H4 (cell line): ENCODE measurements at regions not wholly inside any gene's neighbourhood (a gene's known extent, or its start where the extent isn't known, plus 50 kb on each side); places are given as distances from the start of the nearest gene placed in this dataset.
"Not testable (repeated sequence)": the region's sequence is repeated elsewhere in the genome, so short reads cannot be mapped to it uniquely, and the experiment has no call there.

Experiments used
- DNase-seq: peaks from one replicate; pipeline ENCODE4 v3.0.0-alpha.2; 2015; ENCODE audit warnings: low spot score

DNA sequence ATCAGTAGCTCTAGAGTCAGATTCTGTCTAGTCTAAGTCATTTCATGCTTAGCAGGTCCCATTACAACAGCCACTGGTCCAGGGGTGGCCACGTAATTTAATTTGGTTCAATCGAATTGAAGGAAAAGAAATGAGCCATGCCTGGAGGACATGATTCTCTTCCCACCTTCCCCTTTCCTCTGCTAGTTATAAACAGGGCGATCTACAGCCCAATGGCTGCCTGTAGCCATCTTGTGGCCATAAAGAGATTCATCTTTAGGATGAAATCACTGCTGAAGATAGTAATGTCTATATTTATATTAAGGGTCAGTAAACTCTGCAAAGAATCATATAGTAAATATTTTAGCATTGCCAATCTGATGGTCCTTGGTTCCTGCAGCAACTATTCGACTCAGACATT, 107.4 kb downstream of the SPDYE17 start:
- not testable (repeated sequence) for DNase-seq

DNA sequence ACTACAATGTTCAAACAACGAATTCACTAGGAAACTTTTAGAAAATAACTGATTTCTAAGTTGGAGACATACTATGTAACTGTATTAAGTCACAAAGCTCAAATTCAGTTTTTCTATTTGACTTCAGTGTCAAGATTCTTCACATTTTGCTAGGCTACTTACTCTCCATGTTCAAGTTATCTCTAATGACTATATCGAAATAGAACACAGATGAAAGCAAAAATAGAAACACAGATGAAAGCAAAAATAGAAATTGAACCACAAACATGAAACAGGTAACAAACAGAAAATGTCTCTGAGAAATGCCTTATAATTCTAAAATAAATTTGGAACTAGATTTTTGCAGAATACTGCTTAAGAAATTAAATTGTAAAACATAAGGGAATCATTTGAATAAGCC, 113.5 kb downstream of the SPDYE17 start:
- DNase-seq = not testable (repeated sequence)

DNA sequence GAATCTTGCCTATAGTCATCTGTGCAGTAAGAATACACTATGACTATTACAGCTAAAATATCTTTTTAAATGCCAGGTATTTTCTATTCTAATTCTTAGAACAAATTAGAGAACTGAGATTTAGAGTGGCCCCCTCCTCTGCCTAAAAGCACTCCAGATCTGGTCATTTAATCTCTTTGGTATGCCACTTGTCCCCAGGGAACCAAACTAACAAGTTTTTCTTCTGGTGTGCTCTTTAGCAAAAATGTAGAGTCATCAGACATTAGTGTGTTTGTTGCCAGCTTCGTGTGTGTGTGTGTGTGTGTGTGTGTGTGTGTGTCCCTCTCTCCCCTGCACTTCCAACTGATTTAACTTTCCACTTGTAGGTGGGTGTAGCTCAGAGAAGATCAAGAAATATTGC, 117.8 kb downstream of the SPDYE17 start:
- not testable (repeated sequence) for DNase-seq

DNA sequence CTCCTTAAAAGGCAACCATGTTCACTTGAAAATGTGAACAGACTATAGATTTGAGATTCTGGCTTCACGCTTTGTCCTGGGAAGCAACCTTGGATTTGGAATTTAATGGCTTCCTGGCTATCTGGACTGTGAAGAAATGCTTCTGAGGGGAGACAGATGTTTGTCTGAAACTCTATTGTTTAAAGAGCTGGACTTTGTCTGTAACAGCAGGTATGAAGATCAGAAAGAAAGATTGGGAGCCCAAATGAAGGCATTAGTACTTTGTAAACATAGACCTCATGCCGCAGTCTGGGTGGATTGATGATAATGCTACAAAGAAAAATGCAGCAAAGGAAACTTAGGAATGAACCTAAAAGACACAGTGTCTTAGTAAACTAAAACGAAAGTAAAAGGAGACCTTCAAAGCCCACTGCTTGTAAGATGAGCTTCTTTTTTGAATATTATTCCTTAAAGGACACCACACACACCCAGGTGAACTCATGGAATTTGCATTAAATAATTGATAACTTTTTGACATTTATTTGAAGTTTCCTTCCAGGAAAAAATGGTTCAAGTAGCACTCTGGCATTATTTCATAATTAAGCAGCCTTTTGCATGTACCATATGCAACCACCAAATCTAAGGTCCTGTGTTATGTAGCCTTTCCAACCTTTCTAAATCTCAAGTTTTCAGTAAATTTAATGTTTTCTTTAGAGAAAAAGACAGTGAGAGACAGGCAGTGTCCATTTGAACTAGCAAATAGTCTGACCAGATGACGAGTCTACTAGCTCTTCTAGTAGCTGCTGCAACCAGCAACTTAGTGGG, 119.9 kb downstream of the SPDYE17 start:
- DNase-seq = not testable (repeated sequence)

DNA sequence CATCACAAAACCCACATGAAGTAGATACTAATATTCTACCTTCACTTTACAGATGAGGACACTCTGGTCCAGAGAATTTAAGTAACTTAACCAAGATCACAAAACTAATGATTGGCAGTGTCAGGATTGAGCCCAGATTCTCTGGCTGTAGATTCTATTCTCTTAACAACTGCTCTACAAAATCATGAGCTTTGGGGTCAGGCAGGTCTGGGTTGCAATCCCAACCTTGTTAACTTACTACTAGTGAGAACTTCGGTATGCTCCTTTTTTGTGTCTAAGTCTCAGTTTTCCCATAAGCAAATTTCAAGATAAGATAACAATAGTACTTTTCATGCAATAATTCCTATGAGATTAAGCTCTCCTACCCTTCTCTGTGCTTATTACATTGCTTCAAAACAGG, 127.5 kb downstream of the SPDYE17 start:
- DNase-seq = not testable (repeated sequence)

DNA sequence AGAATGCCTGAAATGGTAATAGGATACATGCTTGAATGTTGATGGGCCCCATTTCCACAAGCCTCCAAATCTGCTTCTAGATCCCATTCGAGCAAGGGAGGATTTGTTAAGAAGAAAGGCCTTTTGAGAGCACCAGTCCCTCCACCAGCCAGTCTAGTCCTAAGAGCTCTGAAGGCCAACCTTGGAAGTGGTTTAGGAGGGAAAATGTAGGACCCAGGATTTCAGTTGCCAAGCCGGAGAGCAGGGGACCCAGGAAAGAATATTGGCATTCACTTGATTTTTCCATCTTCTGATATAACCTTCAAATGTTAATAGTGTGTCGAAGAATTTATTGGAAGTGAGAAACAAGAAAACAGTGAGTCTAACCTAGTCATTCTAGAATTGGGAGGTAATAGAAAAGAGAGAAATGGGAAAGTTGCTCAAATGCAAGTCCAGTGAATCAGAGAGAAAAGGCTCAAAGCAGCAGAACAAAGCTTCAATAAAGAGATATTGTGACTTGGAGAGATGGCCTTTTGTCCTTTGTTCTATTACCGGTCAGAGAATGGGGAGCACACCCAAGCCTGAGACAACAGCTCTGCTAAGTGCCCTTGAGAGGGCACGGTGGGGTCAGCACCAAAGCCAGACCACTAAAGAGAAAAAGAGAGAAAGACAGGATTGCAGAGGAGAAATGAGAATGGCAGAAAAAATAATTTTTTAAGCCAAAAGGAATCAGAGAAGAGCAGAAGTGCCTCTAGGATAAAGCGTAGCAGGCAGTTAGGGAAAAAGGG, 130.0 kb downstream of the SPDYE17 start:
- not testable (repeated sequence) for DNase-seq

DNA sequence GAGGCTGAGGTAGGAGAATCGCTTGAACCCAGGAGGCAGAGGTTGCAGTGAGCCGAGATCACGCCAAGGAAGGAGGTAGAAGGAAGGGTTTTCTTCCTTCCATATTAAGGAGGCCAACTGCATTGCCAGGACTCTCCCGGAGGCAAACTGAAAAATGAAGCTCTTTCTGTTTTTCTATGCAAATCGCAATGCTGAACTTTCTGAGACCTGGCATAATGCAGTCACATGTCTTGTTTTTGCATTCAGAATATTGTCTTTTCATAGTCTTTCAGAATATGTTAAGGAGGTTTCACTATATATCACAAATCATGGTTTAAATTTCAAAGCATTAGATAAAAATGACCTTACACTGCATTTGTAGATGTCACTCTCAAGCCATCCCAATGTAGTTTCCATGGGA, 133.4 kb downstream of the SPDYE17 start:
- not testable (repeated sequence) for DNase-seq

DNA sequence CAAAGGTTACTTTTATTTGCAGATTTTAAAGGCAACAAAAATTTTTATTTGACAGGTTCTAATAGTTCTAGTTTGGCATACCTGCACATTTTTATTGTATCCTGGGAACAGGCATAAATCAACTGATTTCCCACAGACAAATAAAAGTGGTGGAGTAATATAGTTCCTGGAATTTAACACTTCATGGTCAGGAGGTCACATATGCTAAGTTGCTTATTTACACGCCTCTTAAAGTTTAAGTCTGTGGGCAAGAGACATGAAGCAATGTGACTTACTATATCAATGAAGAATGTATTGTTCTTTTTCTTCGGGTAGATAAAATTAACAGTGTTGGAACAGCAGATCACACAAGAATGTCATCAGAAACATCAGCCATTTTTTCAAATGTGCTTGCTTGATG, 135.2 kb downstream of the SPDYE17 start:
- DNase-seq = not testable (repeated sequence)

DNA sequence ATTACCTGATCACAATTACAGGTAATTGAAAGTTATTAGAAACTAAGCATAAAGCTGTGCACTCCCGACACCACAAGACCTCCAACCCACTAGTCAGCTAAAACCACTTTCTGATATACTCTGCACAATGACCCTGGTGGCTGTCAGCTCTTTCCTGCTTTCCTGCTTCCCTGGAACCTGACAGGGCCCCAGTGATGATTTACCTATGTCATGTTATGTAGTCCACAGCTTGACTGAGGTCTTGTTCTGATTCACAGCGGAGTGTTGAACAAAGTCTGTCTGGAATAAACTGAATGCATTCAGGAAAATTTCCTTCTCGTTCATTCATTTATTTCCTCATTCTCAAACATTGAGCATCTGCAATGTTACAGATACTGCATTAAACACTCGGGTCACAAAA, 136.5 kb downstream of the SPDYE17 start:
- DNase-seq = not testable (repeated sequence)

DNA sequence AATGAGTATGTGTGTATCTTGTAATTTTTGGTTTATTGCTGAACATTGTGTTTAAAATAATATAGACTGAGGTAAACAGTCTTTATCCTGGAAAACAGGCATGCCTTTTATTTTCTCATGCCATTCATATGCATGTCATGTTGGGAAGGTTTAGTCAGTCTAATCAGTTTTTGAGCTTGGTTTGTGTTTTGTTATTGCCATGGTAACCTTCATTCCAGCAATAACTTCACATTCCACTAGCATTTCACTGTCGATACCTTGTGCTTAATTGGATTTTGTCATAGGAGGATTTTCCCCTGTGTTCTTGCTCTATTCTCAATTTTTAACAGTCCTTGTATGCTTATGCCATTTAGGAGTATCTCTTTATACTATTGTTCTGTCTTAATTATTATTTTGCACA, 140.4 kb downstream of the SPDYE17 start:
- DNase-seq = not testable (repeated sequence)

DNA sequence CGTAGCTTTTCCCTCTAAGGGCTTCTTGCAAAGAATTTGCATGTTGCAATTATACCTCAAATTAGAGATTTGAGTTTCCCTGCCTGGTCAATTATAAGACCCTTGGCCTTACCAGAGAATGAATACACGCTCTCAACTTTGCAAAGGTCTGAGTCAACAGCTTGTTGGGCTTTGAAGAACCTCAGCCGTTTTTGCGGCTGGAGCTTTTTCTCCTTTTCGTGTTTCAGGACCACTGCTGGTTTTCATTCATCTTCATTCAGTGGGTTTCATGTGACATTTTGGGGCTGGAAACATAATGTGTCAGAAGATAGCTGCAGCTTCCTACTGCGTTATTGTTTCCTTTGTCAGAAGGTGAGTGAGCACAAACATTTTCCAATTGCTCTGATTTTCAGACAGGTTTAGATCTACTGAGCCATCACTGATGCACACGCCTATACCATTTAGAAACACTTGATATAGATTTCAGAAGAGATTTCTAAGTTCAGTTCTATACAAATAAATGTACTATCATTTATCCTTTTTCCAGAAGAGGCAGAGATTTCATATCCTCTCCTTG, 152.3 kb downstream of the SPDYE17 start:
- DNase-seq = not testable (repeated sequence)

DNA sequence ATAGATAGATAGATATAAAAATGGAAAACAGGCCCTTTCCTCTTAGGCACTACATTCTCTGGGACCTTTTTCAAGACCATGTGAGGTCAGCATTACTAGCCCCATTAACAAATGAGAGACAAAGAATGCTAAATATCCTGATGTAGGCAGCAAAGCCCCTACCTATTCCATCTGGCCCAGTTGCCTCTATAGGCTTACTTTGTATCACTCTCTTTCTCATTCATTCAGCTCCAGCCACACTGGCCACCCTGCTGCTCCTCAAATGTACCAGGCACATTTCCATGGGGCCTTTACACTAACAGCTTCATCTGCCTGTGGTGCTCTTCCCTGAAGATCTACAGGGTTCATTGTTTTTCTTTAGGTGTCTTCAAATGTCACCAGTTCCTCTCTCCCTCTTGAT, 156.4 kb downstream of the SPDYE17 start:
- not testable (repeated sequence) for DNase-seq

DNA sequence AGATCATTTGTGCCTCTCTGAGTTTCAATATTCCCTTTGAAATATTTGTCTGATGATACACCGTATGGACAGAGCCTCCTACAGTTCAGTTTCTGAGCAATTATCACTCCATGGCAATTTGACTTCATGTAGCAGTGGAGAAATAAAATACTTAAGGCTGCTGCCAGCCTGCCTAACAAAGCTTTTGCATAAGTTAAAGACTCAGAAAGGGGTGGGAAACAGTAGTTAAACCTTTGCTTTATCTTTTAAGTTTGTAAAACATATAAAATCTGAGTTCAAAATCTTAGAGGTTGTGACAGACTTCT, 161.7 kb downstream of the SPDYE17 start:
- DNase-seq = not testable (repeated sequence)

DNA sequence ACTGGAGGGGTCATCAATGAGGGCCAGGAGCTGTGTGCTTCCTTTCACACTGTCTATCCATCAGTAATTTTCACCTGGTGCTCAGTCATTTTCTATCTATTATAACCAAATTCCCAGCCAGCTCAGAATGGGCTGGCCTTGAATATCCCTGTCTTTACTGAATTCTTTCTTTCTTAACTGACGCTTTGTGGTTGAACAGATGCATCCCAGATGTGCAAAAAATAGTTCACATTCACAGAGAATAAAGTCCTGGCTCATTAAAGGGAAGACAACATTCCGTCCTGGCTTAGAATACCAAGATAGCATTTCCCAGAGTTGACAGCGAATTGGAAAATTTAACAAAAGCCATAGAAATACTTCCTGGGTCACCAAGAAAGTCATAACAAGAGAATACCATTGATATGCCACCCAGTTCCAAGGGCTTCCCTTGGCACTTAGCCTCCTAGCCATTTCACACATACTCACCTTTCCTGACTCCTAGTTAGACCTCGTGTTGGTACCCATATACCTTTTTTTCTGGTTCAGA, 164.7 kb downstream of the SPDYE17 start:
- not testable (repeated sequence) for DNase-seq

DNA sequence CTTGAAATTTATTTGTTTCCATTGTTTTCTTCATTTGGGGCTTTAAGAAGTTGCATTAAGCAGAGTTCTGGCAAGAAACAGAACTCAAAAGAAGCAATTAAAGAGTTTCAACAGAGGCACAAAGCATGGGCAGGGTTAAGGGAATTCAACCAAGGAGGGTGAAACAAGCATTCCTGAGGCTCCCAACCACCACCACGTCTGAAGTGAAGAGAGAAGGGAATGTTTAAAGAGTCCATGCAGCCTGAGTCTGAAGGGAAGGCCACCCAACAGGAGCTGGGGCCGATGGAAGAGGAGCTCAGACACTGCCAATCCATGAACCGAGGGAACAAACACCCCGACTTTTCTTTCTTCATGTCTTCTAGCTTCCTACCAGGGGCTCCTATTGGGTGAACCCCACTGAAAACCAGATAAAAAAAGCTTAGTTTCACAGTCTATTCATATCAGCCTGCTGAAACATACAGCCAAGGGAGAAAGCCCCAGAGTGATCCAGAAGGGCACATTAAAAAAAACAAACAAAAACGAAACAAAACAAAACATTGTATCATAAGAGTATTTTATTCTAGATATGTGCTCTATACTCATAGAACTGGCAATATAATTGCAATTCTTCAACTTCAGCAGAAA, 168.9 kb downstream of the SPDYE17 start:
- not testable (repeated sequence) for DNase-seq

DNA sequence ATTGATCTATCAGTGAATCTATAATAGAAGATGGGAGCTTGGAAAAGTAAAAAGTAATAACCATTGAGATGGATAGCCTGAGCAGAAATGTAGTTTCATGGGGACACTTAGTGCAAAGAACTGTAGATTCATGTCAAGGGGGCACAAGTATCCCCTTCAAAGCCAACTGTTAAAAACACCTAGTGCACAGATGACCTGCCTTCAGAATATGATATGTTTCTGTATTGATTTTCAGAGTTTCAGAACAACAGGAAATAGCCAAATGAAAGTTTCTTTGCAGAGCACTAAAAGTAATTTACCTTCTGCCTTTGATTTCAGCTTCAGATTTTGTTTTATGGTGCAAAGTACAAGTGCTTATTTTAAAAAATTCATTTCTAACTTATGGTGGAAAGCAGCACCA, 169.9 kb downstream of the SPDYE17 start:
- DNase-seq = not testable (repeated sequence)

DNA sequence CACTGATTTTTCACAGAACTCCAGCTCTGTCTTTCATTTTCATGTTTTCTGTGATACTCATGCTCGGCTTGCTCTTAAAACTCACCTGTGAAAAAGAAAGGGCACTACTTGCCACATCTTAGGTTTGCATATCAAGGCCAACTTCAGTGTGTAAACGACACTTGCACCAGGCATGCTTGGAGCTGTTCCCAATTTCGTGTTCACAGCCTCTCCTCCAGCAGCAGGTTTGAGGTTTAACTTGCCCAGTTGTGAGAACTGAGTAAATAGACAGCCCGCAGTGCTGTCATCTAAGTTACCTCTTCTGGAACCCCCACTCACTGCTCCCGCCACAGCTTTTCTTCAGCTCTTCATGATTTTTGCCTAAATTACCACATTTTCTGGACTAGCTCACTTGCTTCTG, 172.2 kb downstream of the SPDYE17 start:
- DNase-seq = not testable (repeated sequence)

DNA sequence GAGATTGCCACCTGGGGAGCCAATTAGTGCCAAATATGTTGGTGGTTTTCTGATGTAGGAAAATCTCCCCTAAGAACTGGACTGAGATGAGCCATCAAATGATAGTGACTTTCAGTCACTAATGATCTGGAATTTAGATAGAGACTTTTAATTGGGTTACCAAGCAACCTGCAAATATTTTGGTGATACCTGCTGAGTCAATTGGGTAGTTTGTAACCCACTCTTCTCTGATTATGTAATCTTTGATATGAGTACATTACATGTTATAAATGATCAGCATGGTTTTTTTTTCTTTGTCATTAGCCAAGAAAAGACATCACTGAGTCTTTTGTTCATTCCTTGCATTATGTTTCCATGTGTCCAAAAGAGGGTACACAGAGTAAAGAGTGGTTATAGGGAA, 177.5 kb downstream of the SPDYE17 start:
- not testable (repeated sequence) for DNase-seq

DNA sequence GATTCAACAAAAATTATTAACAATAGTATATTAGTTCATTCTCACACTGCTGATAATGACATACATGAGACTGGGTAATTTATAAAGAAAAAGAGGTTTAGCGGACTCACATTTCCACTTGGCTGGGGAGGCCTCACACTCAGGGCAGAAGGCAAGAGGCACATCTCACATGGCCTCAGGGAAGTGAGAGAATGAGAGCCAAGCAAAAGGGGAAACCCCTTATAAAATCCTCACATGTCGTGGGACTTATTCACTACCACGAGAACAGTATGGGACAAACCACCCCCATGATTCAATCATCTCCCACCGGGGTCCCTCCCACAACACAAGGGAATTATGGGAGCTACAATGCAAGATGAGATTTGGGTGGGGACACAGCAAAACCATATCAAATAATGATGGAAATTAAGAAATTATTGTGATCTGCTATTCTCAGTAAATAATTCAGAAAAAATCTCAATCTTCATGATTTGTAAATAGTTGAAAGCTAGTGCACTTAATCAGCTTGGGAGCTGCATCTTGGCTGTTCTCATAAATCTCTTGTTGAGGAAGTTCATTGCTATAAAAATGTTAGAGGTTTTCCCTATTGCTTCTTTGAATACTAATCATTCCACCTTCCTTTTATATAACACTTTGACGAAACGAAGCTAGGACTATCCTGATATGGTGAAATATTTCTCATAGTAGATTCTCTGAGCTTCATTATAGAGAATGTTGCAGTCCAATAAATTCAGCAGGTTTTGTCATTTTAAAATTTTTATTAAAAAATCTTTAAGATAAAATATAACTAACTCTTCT, 179.2 kb downstream of the SPDYE17 start:
- not testable (repeated sequence) for DNase-seq

DNA sequence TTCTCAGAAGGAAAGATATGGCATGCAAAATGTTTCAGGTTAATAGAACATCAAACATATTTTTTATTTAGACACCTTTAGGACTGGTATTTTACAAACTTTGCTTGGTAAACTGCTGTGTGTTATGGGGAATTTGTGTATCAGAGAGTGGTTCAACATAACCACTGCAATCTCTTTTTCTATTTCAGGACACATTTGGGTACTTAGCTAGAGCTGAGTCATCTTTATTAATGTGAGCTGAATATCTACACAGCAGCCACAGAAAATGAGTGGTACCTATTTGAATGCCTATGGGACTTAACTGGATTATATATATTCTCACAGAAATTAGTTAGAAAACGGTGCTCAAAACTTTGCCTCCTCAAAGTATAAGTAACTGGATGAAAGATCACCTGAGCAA, 179.8 kb downstream of the SPDYE17 start:
- DNase-seq = not testable (repeated sequence)

DNA sequence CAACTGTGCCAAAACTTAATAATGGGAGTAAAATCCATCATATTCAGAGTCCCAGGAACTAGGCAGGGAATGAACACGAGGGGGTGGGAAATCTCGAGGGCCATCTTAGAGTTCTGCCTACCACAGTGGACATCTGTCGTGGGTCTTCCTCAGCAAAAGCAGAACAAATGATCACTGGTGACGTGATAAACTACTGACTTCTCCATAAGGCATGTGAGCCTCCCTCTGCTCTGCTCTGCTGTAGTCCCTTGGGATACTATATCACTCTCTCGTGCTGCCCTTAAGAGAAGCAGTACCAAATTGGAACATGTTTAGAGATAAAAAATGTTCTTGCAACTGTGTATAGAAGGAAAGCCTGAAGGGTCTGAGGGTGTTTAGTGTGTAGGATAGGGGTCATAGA, 180.5 kb downstream of the SPDYE17 start:
- not testable (repeated sequence) for DNase-seq
